GM18909 (cell line): ENCODE measurements at regions not wholly inside any gene's neighbourhood (a gene's known extent, or its start where the extent isn't known, plus 50 kb on each side); places are given as distances from the start of the nearest gene placed in this dataset.
"Not testable (repeated sequence)": the region's sequence is repeated elsewhere in the genome, so short reads cannot be mapped to it uniquely, and the experiment has no call there.

Experiments used
- ATAC-seq: cut with Tn5 transposase; IDR thresholded peaks from one replicate; pipeline ENCODE4 v1.9.1; 2021; ENCODE audit warnings: mild to moderate bottlenecking; ENCODE audit not compliant: unreplicated experiment, poor library complexity

DNA sequence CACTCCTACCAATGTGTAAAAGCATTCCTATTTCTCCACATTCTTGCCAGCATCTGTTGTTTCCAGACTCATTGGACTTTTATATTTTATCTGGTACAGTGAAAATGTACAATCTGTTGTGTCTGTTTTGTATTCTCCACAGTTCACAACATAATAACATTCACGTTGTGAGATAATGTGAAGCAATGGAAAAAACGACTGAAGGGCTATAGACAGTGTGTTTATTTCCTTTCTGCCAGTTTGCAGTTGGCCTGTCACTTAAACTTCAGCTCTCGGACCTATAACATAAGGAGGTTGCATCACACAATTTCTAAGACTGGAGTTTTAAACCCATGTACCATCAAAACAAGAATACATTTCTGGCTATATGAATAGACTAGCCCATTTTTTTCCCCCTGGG lies 965.5 kb upstream of the ATXN8OS start:
- no peak for ATAC-seq

DNA sequence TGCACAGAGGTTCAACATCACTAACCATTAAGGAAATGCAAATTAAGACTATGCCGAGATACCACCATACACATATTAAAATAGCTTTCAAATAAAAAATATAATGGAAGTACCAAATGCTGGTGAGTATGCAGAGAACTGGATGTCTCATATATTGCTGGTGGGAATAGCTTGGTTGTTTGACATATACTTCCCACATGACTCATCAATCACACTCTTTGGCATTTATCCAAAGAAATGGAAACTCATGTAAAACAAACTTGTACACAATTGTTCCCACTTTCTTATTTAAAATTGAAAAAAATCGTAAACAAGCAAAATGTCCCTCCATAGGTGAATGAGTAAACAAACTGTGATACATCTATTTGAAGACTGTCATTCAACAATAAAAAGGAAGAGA lies 982.6 kb upstream of the ATXN8OS start:
- ATAC-seq = no peak

DNA sequence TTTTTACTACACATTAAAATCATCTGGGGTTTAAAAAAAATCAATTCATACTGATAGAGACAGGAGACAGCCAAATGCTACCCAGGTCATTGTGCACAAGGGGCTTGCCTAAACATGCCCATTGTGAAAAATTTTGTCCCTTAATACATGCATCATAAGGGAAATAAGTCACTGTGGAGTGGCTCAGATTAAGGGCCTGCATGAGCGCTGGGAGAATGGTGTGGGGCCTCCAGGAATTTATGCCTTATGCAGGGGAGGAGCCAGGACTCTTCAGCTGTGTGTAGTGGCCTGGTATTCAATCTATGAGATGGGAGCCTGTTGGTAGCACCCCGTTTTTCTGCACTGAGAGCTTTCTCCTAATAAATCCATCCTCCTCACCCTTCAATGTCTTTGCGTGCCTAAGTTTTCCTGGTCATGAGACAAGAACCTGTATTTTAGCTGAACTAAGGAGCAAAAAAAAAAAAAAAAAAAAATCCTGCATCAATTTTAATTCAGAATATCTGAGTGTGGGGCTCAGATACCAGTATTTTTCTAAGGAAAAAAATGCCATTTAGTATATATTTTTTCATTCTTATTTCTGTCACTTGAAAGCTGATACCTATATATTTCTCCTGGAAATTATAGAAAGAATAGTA lies 997.6 kb upstream of the ATXN8OS start:
- no peak for ATAC-seq

DNA sequence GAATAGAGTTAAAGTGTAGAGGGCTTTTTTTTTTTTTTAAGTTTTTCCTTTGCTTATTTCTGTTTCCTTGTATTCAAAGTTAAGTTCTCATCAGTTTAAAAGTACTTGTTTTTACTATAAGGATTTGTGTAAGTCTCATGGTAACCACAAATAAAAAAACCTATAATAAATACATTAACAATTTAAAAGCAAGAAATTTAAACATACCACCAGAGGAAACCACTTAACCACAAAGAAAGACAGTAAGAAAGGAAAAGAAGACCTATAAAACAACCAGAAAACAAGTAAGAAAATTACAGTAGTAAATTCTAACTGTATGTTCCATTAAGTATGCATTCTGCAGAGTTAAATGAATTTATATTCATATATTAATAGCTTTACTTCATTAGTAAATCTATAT lies 999.1 kb upstream of the ATXN8OS start:
- ATAC-seq = no peak

DNA sequence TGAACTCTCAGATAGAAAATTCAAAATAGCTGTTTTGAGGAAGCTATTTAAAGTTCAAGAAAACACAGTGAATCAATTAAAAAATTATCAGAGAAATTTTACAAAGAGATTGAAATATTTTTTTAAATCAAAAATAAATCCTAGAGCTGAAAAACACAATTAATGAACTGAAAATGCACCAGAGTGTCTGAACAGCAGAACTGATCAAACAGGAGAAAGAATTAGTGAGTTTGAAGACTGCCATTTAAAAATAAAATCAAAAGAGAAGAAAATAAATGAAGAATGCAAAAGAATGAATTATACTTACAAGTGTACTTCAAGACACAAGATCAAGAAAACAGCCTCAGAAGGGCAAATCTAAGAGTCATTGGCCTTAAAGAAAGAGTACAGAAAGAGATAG lies 1000.2 kb upstream of the ATXN8OS start:
- no peak for ATAC-seq

DNA sequence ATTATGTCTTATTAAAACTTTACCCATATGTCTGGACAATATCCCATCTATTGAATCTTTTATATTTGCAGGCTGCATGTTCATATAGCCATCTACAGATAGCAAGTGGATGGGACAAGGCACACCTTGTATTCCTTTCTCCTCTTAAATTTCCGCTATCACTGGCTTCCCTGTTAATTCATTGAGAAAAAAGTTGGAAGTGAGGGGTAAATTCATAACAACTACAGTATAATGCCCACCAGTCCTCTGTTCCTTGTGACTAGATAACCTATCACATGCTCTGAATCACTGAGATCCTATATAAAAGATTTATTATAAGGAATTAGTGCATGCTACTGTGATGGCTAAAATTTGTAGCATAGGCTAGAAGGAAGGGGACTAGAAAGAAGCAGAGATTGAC lies 1005.8 kb upstream of the ATXN8OS start:
- no peak for ATAC-seq

DNA sequence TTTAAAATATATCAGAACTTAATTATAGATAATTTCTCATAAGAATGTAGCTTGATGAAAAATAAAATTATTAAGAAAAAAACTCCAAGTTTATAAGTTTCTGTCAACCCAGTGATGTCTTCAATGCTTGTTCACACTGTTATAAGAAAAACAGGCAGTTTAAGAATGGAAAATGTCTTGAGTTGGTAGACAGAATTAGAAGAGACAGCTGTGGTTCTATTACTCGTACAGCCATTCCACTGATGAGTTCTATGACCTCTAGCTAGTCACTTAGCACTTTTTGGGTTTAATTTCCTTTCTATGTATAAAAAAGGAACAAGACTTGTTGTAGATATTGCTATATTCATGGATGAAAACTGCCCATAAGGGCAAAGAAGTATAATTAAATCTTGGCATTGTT lies 1013.1 kb upstream of the ATXN8OS start:
- no peak for ATAC-seq

DNA sequence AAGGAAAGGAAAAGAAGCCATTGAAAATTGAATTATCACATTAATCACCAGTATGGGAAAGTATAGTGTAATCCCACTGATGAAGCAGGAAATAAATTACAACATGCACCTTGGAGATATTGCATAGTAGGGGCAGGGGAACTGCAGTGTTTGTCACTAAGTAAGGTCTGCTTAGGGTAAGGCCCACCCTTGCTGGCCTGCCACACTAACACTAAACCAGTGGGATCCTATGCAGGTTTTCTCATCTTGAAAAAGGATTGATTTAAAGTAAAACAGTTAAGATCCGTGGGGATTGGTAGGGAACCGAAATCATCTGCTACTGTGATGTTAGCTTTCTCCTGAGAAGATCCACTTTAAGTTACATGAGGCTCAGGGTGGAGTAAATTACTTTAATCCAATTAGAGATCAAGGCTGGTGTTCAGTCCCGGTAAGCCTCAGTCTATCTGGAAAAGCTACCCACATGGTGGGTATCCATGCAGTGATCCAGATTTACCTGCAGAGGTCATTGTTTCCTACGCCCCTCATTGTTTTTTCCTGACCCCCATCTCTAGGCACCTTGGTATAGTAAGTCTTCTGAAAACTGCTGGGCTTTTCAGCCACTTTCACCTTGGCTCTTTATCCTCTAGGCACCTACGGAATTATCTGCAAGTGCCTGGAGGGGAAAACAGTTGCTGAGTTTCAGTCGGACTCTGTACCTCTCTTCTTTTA lies 1014.9 kb upstream of the ATXN8OS start:
- no peak for ATAC-seq

DNA sequence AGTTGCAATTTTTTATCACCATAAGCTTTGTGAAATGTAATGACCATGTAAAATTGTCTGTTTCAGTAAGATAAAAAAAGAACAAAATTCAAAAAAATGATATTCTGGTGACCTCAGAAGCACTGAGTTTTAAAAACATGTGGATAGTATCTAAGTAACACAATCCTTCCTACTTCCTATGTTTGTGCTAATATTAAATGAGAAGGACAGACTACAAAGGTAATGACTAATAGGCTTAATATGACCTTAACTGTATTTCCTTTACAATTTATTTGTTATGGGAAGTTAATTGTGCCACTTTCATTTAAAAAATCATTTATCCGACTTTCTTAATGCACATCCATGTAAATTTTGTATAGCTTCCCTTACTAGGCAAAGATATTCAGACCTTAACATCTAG lies 1030.4 kb upstream of the ATXN8OS start:
- ATAC-seq = no peak

DNA sequence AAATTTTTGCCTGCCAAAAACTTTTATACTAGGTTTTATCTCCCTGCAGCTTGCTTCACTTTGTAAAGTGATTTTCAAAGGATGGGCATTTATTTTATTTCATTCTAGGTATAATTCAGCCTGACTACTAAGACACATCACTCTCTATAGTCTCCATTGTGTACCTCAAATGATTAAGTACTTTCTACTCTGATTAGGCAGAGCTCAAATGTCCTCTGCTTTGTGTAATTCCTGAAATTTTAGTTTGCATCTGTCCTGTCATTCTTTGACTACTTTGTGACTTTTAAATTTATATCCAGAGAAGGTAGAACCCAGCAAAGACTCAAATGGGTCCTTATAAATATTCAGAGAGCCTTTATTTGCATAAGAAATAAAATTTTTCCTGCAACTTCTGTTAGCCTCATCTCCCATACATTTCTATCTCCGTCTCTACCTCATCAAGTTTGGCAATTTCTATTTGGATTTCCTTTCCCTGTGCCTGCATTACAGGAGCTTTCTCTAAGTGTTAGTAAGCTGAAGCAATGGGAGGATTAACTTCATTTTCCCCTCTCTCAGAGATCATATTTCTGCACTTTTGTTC lies 1038.0 kb upstream of the ATXN8OS start:
- no peak for ATAC-seq

DNA sequence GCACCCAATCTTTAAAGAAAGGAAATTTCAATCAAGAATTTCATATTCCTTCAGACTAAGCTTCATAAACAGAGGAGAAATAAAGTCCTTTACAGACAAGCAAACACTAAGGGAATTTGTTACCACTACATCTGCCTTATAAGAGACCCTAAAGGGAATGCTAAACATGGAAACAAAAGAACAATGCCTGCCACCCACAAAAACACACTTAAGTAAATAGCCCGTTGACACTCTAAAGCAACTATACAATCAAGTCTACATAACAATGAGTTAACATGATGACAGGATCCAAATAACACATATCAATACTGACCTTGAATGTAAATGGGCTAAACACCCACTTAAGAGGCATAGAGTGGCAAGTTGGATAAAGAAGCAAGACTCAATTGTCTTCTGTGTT lies 1056.9 kb upstream of the ATXN8OS start:
- no peak for ATAC-seq

DNA sequence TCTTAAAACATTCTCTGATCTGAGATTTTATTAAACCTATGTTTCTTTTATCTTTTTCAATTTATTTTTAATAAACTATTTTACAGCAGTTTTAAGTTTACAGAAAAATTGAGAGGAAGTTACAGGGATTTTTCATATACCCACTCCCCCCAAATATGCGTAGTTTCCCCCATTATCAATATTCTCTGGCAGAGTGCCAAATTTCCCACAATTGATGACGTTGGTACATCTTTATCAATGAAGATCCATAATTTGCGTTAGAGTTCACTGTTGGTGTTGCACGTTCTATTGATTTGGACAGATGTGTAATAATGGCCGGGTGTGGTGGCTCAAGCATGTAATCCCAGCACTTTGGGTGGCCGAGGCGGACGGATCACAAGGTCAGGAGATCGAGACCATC lies 1063.0 kb upstream of the ATXN8OS start:
- ATAC-seq = no peak

DNA sequence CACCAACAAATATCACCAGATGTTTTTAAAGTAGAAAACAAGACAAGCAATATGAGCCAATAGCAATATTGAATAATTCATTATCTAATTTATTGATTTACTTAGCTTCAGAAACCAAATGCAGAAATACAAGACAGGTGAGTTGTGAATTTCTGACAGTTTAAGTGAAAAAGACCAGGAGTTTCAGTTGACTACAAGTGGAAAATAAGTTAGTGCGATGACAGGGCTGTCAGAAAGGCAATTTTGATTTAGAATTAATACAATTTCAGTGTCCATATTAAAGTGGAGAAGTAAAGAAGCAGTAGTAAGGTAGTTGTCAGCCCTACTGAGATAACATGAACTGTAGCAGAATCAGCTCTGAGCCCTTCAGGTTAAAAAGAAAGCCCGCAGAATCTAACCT lies 1066.7 kb upstream of the ATXN8OS start:
- ATAC-seq = no peak

DNA sequence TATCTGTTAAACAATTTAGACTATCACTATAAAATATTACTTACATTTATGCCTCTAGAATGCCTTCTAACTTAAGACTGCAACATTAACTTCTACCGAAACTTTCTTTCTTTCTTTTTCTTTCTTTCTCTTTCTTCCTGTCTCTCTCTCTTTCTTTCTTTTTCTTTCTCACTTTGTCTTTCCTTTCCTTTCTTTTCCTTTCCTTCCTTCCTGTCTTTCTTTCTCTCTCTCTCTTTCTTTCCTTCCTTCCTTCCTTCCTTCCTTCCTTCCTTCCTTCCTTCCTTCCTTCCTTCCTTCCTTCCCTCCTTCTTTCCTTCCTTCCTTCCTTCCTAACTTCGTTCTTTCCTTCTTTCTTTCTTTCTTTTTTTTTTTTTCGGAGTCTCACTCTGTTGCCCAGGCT lies 1071.9 kb upstream of the ATXN8OS start:
- no peak for ATAC-seq

DNA sequence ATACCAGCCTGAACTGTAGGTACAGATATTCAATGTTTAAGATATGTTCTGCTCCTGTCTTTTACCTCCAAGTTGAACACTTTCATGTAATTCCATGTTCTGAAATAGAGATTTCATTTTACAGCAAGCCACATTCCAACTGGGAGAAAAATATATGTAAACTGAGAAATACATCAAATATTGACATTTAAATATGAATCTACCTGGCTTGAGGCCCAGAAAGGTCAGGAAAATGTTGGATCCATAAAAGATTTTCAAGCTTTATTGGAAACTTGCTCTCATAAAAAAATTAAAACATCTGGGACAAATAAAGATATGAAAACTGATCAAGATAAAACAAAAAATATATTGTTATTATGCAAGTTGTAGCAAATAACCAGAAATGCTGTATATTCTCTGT lies 1078.7 kb upstream of the ATXN8OS start:
- no peak for ATAC-seq

DNA sequence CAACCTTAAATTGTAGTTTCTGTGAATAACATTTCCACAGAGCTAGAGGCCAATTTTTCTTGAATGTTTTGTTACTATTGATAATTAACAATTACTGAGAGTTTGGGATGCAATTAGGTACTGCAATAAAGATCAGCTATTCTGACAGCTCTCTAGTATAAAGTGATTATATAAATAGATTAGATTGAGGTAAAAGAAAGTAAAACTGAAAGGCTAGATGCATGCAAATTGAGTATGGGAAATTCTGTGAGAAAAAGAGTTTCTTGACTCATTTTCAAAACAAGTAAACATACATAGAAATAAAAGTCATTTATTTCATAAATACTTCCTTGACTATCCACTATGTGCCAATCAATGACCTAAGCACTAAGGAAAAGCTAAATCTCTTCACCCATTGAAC lies 1087.5 kb upstream of the ATXN8OS start:
- no peak for ATAC-seq

DNA sequence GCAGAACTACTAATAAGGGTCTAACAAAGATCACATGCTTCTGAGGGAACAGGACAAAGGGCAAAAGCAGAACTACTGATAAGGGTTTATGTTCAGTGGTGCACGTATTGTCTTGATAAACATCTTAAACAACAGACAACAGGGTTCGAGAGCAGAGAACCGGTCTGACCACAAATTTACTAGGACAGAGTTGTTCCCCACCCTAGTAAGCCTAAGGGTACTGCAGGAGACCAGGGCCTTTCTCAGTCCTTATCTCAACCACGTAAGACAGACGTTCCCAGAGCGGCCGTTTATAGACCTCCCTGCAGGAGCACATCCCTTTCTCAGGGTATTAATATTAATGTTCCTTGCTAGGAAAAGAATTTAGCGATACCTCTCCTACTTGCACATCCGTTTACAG lies 1089.5 kb upstream of the ATXN8OS start:
- ATAC-seq = not testable (repeated sequence)

DNA sequence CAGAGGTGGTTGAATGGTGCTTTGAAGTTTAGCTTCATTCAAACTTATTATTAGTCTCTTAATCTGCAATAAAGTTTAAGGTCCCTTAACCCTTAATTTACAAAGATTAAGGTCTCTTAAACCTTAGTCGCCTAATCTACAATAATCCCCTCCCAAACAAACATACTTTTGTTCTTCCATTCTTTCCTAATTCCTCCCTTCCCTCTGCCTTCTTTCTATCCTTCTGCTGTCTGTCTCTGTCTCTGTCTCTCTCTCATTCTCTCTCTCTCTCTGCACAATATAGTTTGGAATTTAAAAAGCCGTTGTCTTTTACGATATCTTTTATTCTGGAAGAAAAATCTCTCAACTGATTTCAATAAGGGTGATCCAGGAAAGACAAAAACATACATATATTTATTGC lies 1096.8 kb upstream of the ATXN8OS start:
- no peak for ATAC-seq

DNA sequence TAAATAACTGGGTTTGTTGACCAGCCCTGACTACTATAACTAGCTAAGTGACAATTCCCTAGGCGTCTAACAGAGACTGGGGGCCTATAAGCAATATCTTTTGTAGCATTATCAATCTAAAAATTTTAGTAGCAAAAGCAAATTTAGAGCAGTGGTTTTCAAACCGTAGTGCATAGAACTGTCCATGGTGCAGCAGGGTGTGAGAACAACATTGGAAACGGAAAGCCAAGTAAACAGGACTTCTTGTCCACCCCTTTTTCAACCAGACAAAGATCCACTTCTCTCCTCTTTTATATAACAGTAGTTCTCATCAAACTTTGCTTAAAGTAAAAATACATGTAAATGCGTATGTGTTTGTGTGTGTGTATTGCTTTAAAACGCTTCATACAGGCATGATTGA lies 1099.1 kb upstream of the ATXN8OS start:
- ATAC-seq = no peak

DNA sequence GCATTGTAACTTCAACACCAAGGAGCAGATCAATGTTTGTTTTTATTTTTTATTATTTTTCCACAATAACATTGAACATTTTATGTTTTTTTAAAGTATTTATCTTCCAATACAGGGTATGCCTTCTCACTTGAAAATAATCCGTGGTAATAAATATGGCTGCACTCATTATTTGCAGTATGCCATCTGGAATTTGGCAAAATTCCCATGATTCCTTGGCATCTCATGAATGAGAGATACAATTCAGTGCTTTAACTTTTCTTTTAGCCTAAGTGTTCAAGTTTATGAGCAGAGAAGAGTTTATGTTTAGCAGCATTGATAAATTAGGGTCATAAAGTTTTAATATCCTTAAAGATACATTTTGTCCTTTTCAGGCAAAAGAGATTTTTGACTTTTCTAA lies 1109.6 kb upstream of the ATXN8OS start:
- ATAC-seq = no peak

DNA sequence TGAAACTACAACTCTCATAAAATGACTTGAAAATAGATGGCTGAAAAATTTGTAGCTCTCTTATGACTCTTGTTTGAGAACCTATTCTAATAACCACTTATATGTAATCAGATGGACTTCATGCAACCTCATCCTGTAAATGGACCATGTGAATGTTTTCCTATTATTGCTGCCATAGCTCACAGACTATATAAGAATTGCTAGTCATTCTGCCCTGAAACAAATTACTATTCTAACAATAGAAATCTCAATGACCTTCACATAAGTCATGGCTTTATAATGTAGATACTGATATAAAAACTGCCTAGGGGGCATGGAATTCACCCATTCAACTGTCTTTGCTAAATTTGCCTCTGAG lies 1111.0 kb upstream of the ATXN8OS start:
- no peak for ATAC-seq
